ENCODE measurements at regions not wholly inside any gene's neighbourhood (a gene's known extent, or its start where the extent isn't known, plus 50 kb on each side); places are given as distances from the start of the nearest gene placed in this dataset.

DNA sequence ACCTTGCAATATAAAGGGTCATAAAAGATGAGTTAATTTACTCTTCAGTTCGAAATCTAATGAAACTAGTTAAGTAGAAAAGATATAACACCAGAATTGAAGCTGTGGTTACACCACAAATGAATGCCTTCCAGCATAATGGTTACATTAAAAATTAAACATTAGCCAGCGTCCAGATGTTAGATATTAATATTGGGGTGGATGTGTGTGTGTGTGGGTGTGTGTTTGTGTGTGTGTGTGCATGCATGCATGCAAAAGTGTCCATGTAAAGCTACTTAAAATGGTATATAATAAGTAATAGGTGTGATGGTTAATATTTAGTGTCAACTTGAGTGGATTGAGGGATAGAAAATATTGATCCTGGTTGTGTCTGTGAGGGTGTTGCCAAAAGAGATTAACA lies 170.4 kb upstream of the FN1 start (continued):
- TF ChIP-seq ATF3 (IDR thresholded peaks at IDR 0.05; ENCODE audit: insufficient read depth, low read depth, low read length): no peak
- no peak for TF ChIP-seq PHF8 (conservative IDR thresholded peaks at IDR 0.05; ENCODE audit: low read depth, low read length)
- TF ChIP-seq RAD21 (IDR thresholded peaks at IDR 0.05 in 1 of 2, conservative IDR thresholded peaks at IDR 0.05 in 1 of 2; ENCODE audit: low read depth in 2 of 2, low read length in 2 of 2): no peak
- TF ChIP-seq ZNF274 (IDR thresholded peaks at IDR 0.05; ENCODE audit: borderline replicate concordance, extremely low read depth, low read length): no peak

All from H1 (cell line).